GM21825 (cell line): ENCODE measurements at regions not wholly inside any gene's neighbourhood (a gene's known extent, or its start where the extent isn't known, plus 50 kb on each side); places are given as distances from the start of the nearest gene placed in this dataset.

Source experiments
- ATAC-seq: cut with Tn5 transposase; IDR thresholded peaks from one replicate; pipeline ENCODE4 v1.9.1; 2021; ENCODE audit warnings: mild to moderate bottlenecking, moderate library complexity; ENCODE audit not compliant: unreplicated experiment

GRCh38 chr18:51789871-51790270 is 550.1 kb upstream of the DCC start:
- ATAC-seq, result no peak

DNA sequence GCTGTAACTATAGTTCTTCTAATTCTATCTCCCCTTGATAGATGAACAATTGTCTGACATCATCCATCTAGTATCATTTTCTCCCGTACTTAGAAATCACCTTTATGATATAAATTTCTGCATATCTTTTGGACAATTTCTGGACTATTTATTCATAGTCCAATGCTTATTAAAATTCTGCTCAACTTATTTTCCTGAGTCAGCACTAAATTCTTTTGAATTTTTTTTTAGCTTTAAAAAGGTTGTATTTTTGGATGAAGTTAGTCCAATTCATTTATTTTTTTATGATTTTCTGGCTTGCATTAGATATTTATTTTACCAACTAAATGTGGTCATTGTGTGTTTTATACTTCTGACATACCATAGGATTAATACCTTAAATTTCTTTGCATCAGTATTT is 538.5 kb upstream of the DCC start:
- ATAC-seq, result no peak

GRCh38 chr18:51802569-51803428 is 537.2 kb upstream of the DCC start:
- no peak for ATAC-seq

- no peak for ATAC-seq
These were observed 532.7 kb upstream of the DCC start for GRCh38 chr18:51807336-51807735.

DNA sequence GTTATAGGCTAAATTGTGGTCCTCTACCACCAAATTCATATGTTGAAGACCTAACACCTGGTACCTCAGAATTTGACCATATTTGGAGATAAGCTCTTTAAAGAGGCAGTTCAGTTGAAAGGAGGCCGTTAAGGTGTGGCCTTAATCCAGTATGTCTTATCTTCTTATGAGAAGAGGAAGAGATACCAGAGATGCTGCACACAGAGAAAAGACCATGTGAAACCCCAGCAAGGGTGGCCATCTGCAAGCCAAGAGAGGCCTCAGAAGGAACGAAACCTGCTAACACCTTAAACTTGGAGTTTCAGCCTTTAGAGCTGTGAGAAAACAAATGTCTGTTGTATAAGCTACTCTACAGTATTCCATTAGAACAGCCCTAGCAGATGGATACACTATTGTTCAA is 528.1 kb upstream of the DCC start:
- no peak for ATAC-seq

DNA sequence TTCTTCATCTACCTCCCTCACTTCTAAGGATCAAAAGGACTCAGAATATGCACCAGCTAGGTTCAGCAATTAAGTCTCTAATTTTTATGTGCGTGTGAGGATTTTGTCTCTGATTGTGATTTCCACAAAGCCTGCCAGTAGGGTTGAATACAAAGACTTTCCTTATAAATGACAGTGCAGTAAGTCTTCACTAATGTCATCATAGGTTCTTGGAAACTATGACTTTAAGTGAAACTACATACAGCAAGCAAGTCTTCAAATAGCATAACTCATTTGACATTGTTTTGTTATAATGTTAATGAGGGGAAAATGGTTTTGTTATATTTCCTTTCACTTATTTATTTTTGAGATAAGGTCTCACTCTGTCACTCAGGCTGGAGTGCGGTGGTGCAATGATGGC is 526.3 kb upstream of the DCC start:
- ATAC-seq, result no peak

GRCh38 chr18:51821610-51822009 is 518.4 kb upstream of the DCC start:
- ATAC-seq, result no peak

DNA sequence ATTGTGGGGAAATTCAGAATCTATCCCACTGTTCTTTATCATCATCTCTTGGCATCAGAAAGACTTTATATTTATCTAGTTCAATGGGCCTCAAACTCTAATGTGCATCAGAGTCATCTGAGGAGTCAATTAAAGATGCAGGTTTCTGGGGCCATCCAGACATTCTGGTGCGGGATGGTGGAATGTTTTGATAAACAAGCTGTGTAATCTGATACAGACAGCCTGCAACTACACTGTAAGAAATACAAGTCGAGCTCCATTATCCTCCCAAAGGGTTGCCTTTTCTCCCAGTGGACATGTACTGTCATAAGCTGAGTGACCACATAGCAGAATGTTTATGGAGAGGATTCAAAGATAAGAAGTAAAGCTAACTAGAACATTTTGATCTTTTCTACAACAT is 515.3 kb upstream of the DCC start:
- ATAC-seq, result no peak

GRCh38 chr18:51833850-51834249 is 506.1 kb upstream of the DCC start:
- no peak for ATAC-seq

DNA sequence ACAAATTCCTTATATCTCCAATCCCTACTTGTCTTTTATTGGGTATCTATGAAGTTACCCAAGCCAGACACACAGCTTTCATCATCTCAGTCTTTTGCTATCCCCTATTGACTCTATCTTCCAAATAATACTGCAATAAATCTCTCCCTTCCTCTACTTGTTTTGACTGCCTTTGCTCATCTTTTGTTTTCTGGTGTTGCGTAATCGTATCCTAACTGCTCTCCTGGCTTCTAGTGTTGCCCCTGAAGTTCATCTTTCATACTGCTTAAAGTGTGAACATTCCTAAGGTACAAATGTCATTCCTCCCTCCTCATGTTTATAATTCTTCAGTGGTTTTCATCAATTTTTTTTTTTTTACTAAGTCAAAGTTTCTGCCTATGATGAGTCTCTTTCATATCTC is 491.3 kb upstream of the DCC start:
- ATAC-seq, result no peak

DNA sequence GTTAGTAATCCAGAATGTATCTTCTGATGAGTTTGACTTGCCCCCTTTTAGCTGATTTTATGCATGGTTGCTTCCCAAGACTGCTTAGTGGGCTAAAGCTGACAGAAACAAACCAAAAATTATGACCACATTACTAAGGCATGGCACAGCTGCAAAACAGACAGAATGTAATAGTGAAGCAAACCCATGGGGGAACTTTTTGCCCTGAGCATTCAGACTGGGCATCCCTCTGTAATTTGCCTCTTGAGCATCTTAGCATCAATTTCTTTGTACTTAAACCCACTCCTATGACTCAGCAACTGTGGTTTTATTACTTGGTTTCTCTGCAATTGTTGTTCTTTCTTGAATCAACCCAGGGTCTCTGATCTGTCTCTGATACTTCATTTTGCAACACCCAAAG is 487.3 kb upstream of the DCC start:
- ATAC-seq, result no peak

- ATAC-seq, result no peak
These were observed 482.0 kb upstream of the DCC start for GRCh38 chr18:51857989-51858388.

DNA sequence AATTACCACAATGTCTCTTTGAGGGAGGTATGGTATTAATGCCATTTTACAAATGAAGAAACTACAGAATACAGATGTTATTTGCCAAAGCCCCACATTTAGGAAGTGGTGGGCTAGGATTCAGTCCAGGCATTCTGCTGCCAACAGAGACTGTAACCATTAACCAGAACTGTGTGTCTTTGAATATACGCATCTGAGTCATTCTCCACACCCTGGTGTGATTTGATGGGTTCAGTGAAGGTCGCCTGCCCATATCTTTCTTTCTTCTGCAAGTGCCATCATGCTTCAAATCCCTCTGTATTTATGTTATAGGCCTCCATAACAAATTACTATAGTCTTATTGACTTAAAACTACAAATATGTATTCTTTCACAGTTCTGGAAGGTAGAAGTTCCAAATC is 479.0 kb upstream of the DCC start:
- no peak for ATAC-seq

DNA sequence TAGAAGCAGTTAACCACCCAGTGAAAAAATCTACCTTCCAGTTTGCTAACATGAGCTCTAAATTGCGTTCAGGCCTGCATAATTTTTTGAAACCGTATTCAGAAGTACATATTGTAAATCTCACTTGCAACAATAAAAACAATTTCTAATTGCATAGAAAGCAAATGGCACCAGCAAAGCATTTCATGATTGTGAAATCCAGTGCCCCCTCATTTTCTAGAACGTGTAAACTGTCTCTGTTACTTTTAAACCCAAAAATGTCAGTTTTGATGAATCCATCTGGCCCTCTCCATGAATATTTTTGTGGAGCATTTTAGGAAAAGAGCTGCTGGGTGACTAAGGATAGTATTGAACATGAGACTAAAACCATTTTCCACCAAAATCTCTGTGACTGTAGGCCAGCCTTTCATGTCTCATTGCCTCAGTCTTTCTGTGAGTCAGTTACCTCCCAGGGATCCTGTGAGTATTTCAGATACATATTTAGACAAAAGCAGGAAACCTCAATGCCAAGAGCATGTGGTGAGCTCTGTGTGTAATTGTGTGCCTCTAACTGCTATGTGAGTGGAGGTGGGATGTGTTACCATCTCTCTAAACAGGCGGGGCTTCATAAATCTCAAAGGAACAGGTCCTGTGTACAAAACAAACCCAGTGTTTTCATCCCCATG is 477.8 kb upstream of the DCC start:
- no peak for ATAC-seq

- ATAC-seq, result no peak
These were observed 475.6 kb upstream of the DCC start for GRCh38 chr18:51864219-51864965.

DNA sequence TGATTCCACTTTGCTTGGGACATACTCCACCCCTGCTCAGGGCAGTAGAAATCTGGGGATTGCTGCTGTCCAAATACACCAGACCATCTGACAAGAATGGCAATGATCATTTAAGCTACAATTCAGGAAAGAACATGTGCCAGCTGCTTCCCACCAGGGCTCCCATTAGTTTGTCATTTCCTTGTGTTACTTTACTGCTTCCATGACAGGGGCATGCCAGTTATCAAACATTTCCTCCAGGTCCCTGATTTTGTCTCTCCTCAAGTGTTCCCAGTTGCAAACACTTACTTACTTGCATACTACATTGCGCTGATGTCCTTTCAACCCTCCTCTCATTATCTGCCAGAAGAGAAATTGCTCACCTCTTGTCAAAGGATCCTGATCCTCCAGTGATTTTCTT is 474.5 kb upstream of the DCC start:
- ATAC-seq, result no peak

DNA sequence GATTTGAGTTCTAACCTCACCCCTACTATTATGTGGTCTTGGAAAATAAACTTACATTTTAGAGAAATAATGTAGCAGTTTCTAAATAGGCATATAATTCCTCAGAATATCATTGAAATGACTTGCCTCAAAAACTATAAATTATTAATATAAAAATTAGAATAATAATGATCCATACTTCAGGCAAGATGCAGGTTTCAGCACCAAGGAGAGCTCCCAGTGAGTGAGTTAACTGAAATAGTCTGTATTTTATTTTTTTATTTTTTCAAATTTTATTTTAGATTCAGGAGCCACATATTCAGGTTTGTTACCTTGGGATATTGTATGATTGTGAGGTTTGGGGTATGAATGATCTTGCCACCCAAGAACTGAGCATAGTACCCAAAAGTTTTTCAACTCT is 472.2 kb upstream of the DCC start:
- no peak for ATAC-seq

DNA sequence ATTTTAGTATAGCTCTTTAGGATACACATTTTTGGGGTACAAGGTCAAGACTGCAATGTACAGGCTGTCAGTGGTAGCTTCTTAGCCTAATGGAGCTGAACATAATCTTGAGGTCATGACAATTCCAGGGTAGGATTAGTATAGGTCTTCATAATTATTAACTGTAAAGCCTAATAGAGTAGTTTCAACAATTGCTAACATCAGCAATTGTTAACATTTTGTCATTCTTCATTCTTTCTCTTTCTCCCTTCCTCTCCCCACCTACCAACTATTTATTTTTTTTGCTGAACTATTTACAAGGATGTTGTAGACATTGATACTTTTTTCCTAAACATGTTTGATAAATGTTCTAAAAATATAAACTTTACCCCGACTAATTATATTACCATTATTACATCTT is 461.3 kb upstream of the DCC start:
- no peak for ATAC-seq

DNA sequence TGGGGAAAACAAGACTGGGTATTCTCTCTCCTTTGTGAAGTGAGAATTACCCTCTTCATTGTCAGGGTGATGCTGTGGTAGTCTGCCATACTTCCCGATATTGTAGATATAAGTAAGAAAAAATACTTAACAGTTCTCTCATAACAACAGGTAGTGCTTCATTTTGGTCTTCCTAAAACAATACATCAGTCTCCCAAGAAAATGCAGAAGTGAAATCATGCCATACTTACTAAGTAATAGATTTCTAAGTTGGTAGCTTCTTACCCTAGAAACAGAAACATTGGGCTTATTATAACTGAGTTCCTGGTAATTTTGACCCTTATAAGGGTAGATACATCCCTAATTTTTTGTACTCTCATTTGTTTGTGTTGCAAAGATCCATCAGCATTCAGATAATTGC is 460.7 kb upstream of the DCC start:
- no peak for ATAC-seq

DNA sequence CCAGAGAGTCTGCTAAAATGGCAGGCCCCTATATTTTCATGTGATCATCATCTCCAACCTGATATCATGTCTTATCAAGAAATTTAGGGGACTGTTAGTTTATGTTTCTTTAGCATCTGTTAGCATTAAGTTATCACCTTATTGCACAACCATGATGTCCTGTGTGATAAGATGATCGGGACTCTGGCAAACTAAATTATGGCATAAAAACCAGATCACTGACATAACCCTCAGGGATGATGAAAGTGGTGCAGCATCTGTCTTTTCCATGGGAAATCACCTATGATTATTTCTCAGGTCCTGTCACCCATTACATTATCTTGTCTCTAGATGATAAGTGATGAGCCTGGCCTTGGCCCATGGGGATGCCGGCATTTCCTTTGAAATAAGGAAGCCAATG is 458.6 kb upstream of the DCC start:
- ATAC-seq, result no peak

DNA sequence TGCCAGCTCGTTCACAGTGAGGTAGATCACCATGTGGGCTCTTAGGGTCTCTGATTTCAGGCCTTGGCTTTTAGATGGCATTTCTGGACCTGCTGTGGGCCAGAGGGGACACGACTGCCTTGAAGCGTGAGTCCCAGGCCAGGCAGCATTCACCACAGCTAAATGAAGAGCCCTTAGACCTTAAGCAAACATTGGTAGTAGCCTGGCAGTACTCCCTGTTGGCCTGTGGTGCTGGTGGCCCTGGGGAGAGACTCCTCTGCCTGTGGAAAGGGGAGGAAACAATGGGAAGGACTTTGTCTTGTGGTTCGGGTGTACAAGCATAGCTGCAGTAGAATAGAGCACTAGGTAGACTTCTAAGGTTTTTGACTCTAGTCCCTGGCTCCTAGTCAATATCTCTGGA is 456.0 kb upstream of the DCC start:
- ATAC-seq, result no peak

DNA sequence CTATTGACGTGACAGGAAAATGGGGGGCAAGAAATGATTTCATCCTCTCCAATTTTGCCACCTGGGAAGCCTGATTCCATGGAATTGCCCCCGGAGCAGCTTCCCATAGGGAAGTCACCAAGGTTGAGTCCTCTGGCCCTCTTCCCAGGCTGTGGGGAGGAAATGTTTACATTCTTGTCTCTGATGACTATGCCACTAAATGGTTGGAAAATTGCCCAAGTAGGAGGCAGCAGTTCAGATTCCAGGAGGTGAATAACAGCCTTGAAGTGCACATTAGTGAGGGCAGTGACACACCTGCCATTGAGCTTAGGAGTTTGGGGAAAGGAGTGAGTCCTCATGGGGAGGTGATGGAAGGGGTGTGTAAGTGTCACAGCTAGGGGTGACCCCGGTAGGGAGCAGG is 449.2 kb upstream of the DCC start:
- ATAC-seq, result no peak
